ENCODE measurements at regions not wholly inside any gene's neighbourhood (a gene's known extent, or its start where the extent isn't known, plus 50 kb on each side); places are given as distances from the start of the nearest gene placed in this dataset.
"Not testable (repeated sequence)": the region's sequence is repeated elsewhere in the genome, so short reads cannot be mapped to it uniquely, and the experiment has no call there.

GRCh38 chr15:96052572-96053030 is 277.9 kb upstream of the NR2F2 start:
- no peak overlapping the region for H3K27ac ChIP-seq (ENCODE audit: low read depth, low read length)
- H3K9ac ChIP-seq (ENCODE audit: low read depth in 1 of 2, low read length in 2 of 2), result no peak overlapping the region
- peaks cover 9 to 11% of the 10 kb centered on the region in 2 donors for H3K4me1 ChIP-seq (ENCODE audit: control insufficient read depth in 1 of 2, insufficient read depth in 2 of 2, low read length in 2 of 2)
- H3K9me3 ChIP-seq (ENCODE audit: control insufficient read depth in 1 of 2, low read length in 2 of 2), result no peaks in the 10 kb centered on the region
- H3K4me3 ChIP-seq (ENCODE audit: low read depth in 1 of 2, low read length in 2 of 2), result peak overlapping the region; percentile 44 to 65
- H3K27me3 ChIP-seq (ENCODE audit: control insufficient read depth in 1 of 2, insufficient read depth in 2 of 2, low read length in 2 of 2), result peaks cover 12 to 22% of the 10 kb centered on the region in 2 donors
- H3K36me3 ChIP-seq (ENCODE audit: control insufficient read depth in 1 of 2, insufficient read depth in 2 of 2, low read length in 2 of 2), result no peaks in the 10 kb centered on the region

GRCh38 chr15:96053031-96053780 is 277.3 kb upstream of the NR2F2 start:
- Histone ChIP-seq H3K4me3 (ENCODE audit: low read depth in 1 of 2, low read length in 2 of 2) (peak overlapping the region; percentile 44 to 65), H3K36me3 (ENCODE audit: control insufficient read depth in 1 of 2, insufficient read depth in 2 of 2, low read length in 2 of 2) (no peaks in the 10 kb centered on the region), H3K9ac (ENCODE audit: low read depth in 1 of 2, low read length in 2 of 2) (no peak overlapping the region), H3K27ac (ENCODE audit: low read depth, low read length) (no peak overlapping the region), H3K9me3 (ENCODE audit: control insufficient read depth in 1 of 2, low read length in 2 of 2) (no peaks in the 10 kb centered on the region), H3K27me3 (ENCODE audit: control insufficient read depth in 1 of 2, insufficient read depth in 2 of 2, low read length in 2 of 2) (peaks cover 12 to 22% of the 10 kb centered on the region in 2 donors), H3K4me1 (ENCODE audit: control insufficient read depth in 1 of 2, insufficient read depth in 2 of 2, low read length in 2 of 2) (peaks cover 9 to 11% of the 10 kb centered on the region in 2 donors)

GRCh38 chr15:96053781-96054428 is 276.6 kb upstream of the NR2F2 start:
- H3K9me3 ChIP-seq (ENCODE audit: control insufficient read depth in 1 of 2, low read length in 2 of 2), result no peaks in the 10 kb centered on the region
- no peak overlapping the region for H3K27ac ChIP-seq (ENCODE audit: low read depth, low read length)
- peaks cover 9 to 11% of the 10 kb centered on the region in 2 donors for H3K4me1 ChIP-seq (ENCODE audit: control insufficient read depth in 1 of 2, insufficient read depth in 2 of 2, low read length in 2 of 2)
- H3K4me3 ChIP-seq (ENCODE audit: low read depth in 1 of 2, low read length in 2 of 2), result peak overlapping the region; percentile 44 to 65
- H3K9ac ChIP-seq (ENCODE audit: low read depth in 1 of 2, low read length in 2 of 2), result no peak overlapping the region
- peaks cover 12 to 22% of the 10 kb centered on the region in 2 donors for H3K27me3 ChIP-seq (ENCODE audit: control insufficient read depth in 1 of 2, insufficient read depth in 2 of 2, low read length in 2 of 2)
- H3K36me3 ChIP-seq (ENCODE audit: control insufficient read depth in 1 of 2, insufficient read depth in 2 of 2, low read length in 2 of 2), result no peaks in the 10 kb centered on the region

GRCh38 chr15:96054621-96055020 is 275.9 kb upstream of the NR2F2 start:
- H3K27me3 ChIP-seq (ENCODE audit: control insufficient read depth in 1 of 2, insufficient read depth in 2 of 2, low read length in 2 of 2), result peaks cover 12 to 22% of the 10 kb centered on the region in 2 donors
- no peaks in the 10 kb centered on the region for H3K9me3 ChIP-seq (ENCODE audit: control insufficient read depth in 1 of 2, low read length in 2 of 2)
- H3K4me1 ChIP-seq (ENCODE audit: control insufficient read depth in 1 of 2, insufficient read depth in 2 of 2, low read length in 2 of 2), result peaks cover 9 to 11% of the 10 kb centered on the region in 2 donors
- H3K27ac ChIP-seq (ENCODE audit: low read depth, low read length), result no peak overlapping the region
- no peak overlapping the region for H3K4me3 ChIP-seq (ENCODE audit: low read depth in 1 of 2, low read length in 2 of 2)
- no peaks in the 10 kb centered on the region for H3K36me3 ChIP-seq (ENCODE audit: control insufficient read depth in 1 of 2, insufficient read depth in 2 of 2, low read length in 2 of 2)
- H3K9ac ChIP-seq (ENCODE audit: low read depth in 1 of 2, low read length in 2 of 2), result no peak overlapping the region

- H3K4me3 ChIP-seq (ENCODE audit: low read depth in 1 of 2, low read length in 2 of 2), result no peak overlapping the region
- no peaks in the 10 kb centered on the region for H3K36me3 ChIP-seq (ENCODE audit: control insufficient read depth in 1 of 2, insufficient read depth in 2 of 2, low read length in 2 of 2)
- peaks cover 3 to 8% of the 10 kb centered on the region in 2 donors for H3K4me1 ChIP-seq (ENCODE audit: control insufficient read depth in 1 of 2, insufficient read depth in 2 of 2, low read length in 2 of 2)
- H3K9ac ChIP-seq (ENCODE audit: low read depth in 1 of 2, low read length in 2 of 2), result no peak overlapping the region
- H3K9me3 ChIP-seq (ENCODE audit: control insufficient read depth in 1 of 2, low read length in 2 of 2), result no peaks in the 10 kb centered on the region
- H3K27ac ChIP-seq (ENCODE audit: low read depth, low read length), result no peak overlapping the region
- H3K27me3 ChIP-seq (ENCODE audit: control insufficient read depth in 1 of 2, insufficient read depth in 2 of 2, low read length in 2 of 2), result peaks cover 3 to 9% of the 10 kb centered on the region in 2 donors
These were observed 272.2 kb upstream of the NR2F2 start for GRCh38 chr15:96058103-96058851.

- H3K27me3 ChIP-seq (ENCODE audit: control insufficient read depth in 1 of 2, insufficient read depth in 2 of 2, low read length in 2 of 2); H3K9me3 ChIP-seq (ENCODE audit: control insufficient read depth in 1 of 2, low read length in 2 of 2); H3K4me1 ChIP-seq (ENCODE audit: control insufficient read depth in 1 of 2, insufficient read depth in 2 of 2, low read length in 2 of 2); H3K36me3 ChIP-seq (ENCODE audit: control insufficient read depth in 1 of 2, insufficient read depth in 2 of 2, low read length in 2 of 2); H3K4me3 ChIP-seq (ENCODE audit: low read depth in 1 of 2, low read length in 2 of 2); H3K27ac ChIP-seq (ENCODE audit: low read depth, low read length); H3K9ac ChIP-seq (ENCODE audit: low read depth in 1 of 2, low read length in 2 of 2): not testable (repeated sequence)
These were observed 271.7 kb upstream of the NR2F2 start for GRCh38 chr15:96058852-96059103.

GRCh38 chr15:96060591-96060990 is 269.9 kb upstream of the NR2F2 start:
- not testable (repeated sequence) for H3K36me3 ChIP-seq (ENCODE audit: control insufficient read depth in 1 of 2, insufficient read depth in 2 of 2, low read length in 2 of 2); H3K4me1 ChIP-seq (ENCODE audit: control insufficient read depth in 1 of 2, insufficient read depth in 2 of 2, low read length in 2 of 2); H3K27ac ChIP-seq (ENCODE audit: low read depth, low read length); H3K9me3 ChIP-seq (ENCODE audit: control insufficient read depth in 1 of 2, low read length in 2 of 2); H3K4me3 ChIP-seq (ENCODE audit: low read depth in 1 of 2, low read length in 2 of 2); H3K9ac ChIP-seq (ENCODE audit: low read depth in 1 of 2, low read length in 2 of 2); H3K27me3 ChIP-seq (ENCODE audit: control insufficient read depth in 1 of 2, insufficient read depth in 2 of 2, low read length in 2 of 2)

- Histone ChIP-seq H3K4me1 (ENCODE audit: control insufficient read depth in 1 of 2, insufficient read depth in 2 of 2, low read length in 2 of 2) (no peaks in the 10 kb centered on the region), H3K36me3 (ENCODE audit: control insufficient read depth in 1 of 2, insufficient read depth in 2 of 2, low read length in 2 of 2) (no peaks in the 10 kb centered on the region), H3K4me3 (ENCODE audit: low read depth in 1 of 2, low read length in 2 of 2) (no peak overlapping the region), H3K9me3 (ENCODE audit: control insufficient read depth in 1 of 2, low read length in 2 of 2) (no peaks in the 10 kb centered on the region), H3K9ac (ENCODE audit: low read depth in 1 of 2, low read length in 2 of 2) (no peak overlapping the region), H3K27ac (ENCODE audit: low read depth, low read length) (no peak overlapping the region), H3K27me3 (ENCODE audit: control insufficient read depth in 1 of 2, insufficient read depth in 2 of 2, low read length in 2 of 2) (peaks cover 0 to 3% of the 10 kb centered on the region in 2 donors)
These were observed 266.1 kb upstream of the NR2F2 start for GRCh38 chr15:96064351-96064756.

GRCh38 chr15:96066126-96066525 is 264.4 kb upstream of the NR2F2 start:
- Histone ChIP-seq H3K9ac (ENCODE audit: low read depth in 1 of 2, low read length in 2 of 2) (no peak overlapping the region), H3K27ac (ENCODE audit: low read depth, low read length) (no peak overlapping the region), H3K36me3 (ENCODE audit: control insufficient read depth in 1 of 2, insufficient read depth in 2 of 2, low read length in 2 of 2) (no peaks in the 10 kb centered on the region), H3K4me1 (ENCODE audit: control insufficient read depth in 1 of 2, insufficient read depth in 2 of 2, low read length in 2 of 2) (no peaks in the 10 kb centered on the region), H3K27me3 (ENCODE audit: control insufficient read depth in 1 of 2, insufficient read depth in 2 of 2, low read length in 2 of 2) (peaks cover 0 to 3% of the 10 kb centered on the region in 2 donors), H3K4me3 (ENCODE audit: low read depth in 1 of 2, low read length in 2 of 2) (no peak overlapping the region), H3K9me3 (ENCODE audit: control insufficient read depth in 1 of 2, low read length in 2 of 2) (no peaks in the 10 kb centered on the region)

- Histone ChIP-seq H3K4me1 (ENCODE audit: control insufficient read depth in 1 of 2, insufficient read depth in 2 of 2, low read length in 2 of 2) (no peaks in the 10 kb centered on the region), H3K27me3 (ENCODE audit: control insufficient read depth in 1 of 2, insufficient read depth in 2 of 2, low read length in 2 of 2) (peaks cover 0 to 3% of the 10 kb centered on the region in 2 donors), H3K4me3 (ENCODE audit: low read depth in 1 of 2, low read length in 2 of 2) (no peak overlapping the region), H3K27ac (ENCODE audit: low read depth, low read length) (no peak overlapping the region), H3K9ac (ENCODE audit: low read depth in 1 of 2, low read length in 2 of 2) (no peak overlapping the region), H3K36me3 (ENCODE audit: control insufficient read depth in 1 of 2, insufficient read depth in 2 of 2, low read length in 2 of 2) (no peaks in the 10 kb centered on the region), H3K9me3 (ENCODE audit: control insufficient read depth in 1 of 2, low read length in 2 of 2) (no peaks in the 10 kb centered on the region)
These were observed 263.5 kb upstream of the NR2F2 start for GRCh38 chr15:96066852-96067495.

Measured in duodenal mucosa (tissue), 2 donors.